Prostate gland (tissue), 2 donors: ENCODE measurements at regions not wholly inside any gene's neighbourhood (a gene's known extent, or its start where the extent isn't known, plus 50 kb on each side); places are given as distances from the start of the nearest gene placed in this dataset.

Source experiments
- POLR2A ChIP-seq: fragments of 450-650 bp; IDR thresholded peaks from one replicate; pipeline ENCODE4 v1.6.1; 2016; ENCODE audit warnings: antibody characterized with exemption, mild to moderate bottlenecking
- POLR2AphosphoS5 ChIP-seq: sonication (generic); formaldehyde crosslinking; IDR thresholded peaks from one replicate; pipeline ENCODE4 v1.6.1; 2017; ENCODE audit warnings: antibody characterized with exemption
- TF ChIP-seq, protein P1 (sequence below), 4 experiments: fragments of 200-600 bp in 2 of 4; fragments of 450-650 bp in 2 of 4; sonication (generic) in 2 of 4; IDR thresholded peaks; 1 replicate in 3 of 4; 2 replicates in 1 of 4; pipeline ENCODE4 v1.5.1; 2016 to 2019; ENCODE audit warnings: antibody characterized with exemption in 4 of 4, mild to moderate bottlenecking in 2 of 4, moderate library complexity in 2 of 4

DNA sequence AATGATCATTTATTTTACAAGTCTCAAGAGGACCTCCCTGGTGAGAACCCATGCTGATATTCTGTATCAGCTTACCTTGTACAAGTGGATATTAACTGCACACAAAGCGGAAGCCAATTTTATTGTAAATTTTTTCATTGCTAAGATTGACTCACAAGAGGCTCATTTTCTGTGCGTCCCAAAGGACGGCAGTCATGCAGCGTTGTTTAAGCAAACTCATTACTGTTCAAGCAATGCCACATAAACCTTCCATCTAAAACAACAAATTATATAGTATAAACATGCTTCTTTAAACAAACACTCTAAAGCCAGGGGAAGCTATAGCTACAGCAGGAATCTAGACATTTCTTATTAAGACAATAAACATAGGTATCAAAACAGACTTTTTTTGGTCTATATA lies 575.3 kb downstream of the FRK start:
- TF ChIP-seq, protein P1, sequence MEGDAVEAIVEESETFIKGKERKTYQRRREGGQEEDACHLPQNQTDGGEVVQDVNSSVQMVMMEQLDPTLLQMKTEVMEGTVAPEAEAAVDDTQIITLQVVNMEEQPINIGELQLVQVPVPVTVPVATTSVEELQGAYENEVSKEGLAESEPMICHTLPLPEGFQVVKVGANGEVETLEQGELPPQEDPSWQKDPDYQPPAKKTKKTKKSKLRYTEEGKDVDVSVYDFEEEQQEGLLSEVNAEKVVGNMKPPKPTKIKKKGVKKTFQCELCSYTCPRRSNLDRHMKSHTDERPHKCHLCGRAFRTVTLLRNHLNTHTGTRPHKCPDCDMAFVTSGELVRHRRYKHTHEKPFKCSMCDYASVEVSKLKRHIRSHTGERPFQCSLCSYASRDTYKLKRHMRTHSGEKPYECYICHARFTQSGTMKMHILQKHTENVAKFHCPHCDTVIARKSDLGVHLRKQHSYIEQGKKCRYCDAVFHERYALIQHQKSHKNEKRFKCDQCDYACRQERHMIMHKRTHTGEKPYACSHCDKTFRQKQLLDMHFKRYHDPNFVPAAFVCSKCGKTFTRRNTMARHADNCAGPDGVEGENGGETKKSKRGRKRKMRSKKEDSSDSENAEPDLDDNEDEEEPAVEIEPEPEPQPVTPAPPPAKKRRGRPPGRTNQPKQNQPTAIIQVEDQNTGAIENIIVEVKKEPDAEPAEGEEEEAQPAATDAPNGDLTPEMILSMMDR (IDR thresholded peaks at IDR 0.05), result no peak
- TF ChIP-seq POLR2AphosphoS5 (no peak), POLR2A (no peak)
